22Rv1 (cell line): ENCODE measurements at regions not wholly inside any gene's neighbourhood (a gene's known extent, or its start where the extent isn't known, plus 50 kb on each side); places are given as distances from the start of the nearest gene placed in this dataset.

Experiments used
- ZFX ChIP-seq: fragments of 450-650 bp; IDR thresholded peaks from 2 replicates; pipeline ENCODE4 v1.6.1; 2017; ENCODE audit warnings: antibody characterized with exemption, borderline replicate concordance
- TF ChIP-seq, protein P1 (sequence below): fragments of 450-650 bp; IDR thresholded peaks from 2 replicates; pipeline ENCODE4 v1.5.1; 2017; ENCODE audit warnings: mild to moderate bottlenecking

DNA sequence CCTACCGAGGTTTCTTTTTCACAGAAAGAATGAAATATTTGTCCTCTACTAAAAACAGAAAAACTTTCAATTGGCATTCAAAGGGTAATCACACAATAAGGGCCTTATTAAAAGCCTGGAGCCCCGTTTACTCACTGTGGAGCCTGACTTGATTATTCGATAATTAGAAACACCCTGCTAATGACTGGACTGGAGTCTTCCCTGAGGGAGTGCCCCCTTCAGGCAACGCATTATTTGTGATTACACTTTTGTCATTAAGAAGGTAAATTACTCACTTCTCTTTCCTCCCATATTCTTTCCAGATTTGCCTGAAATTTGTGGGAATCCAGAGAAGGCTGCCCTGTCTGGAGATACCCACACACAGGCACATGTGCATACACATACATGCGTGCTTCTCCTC is 444.2 kb upstream of the NPVF start:
- TF ChIP-seq, protein P1, sequence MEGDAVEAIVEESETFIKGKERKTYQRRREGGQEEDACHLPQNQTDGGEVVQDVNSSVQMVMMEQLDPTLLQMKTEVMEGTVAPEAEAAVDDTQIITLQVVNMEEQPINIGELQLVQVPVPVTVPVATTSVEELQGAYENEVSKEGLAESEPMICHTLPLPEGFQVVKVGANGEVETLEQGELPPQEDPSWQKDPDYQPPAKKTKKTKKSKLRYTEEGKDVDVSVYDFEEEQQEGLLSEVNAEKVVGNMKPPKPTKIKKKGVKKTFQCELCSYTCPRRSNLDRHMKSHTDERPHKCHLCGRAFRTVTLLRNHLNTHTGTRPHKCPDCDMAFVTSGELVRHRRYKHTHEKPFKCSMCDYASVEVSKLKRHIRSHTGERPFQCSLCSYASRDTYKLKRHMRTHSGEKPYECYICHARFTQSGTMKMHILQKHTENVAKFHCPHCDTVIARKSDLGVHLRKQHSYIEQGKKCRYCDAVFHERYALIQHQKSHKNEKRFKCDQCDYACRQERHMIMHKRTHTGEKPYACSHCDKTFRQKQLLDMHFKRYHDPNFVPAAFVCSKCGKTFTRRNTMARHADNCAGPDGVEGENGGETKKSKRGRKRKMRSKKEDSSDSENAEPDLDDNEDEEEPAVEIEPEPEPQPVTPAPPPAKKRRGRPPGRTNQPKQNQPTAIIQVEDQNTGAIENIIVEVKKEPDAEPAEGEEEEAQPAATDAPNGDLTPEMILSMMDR, result no peak
- no peak for TF ChIP-seq ZFX
